Suprapubic skin (tissue), 4 donors: ENCODE measurements at regions not wholly inside any gene's neighbourhood (a gene's known extent, or its start where the extent isn't known, plus 50 kb on each side); places are given as distances from the start of the nearest gene placed in this dataset.

Source experiments
- DNase-seq, 2 donors: peaks; one replicate each; pipeline ENCODE4 v3.0.0-alpha.2; 2019; ENCODE audit warnings: low spot score in 2 of 2
- H3K27ac ChIP-seq: fragments of 200-600 bp; sonication (generic); one replicate; pipeline ENCODE4 v1.5.1; 2019
- H3K27me3 ChIP-seq: fragments of 200-600 bp; sonication (generic); one replicate; pipeline ENCODE4 v1.5.1; 2019
- H3K36me3 ChIP-seq: fragments of 200-600 bp; sonication (generic); one replicate; pipeline ENCODE4 v1.5.1; 2019
- H3K4me1 ChIP-seq: fragments of 200-600 bp; sonication (generic); one replicate; pipeline ENCODE4 v1.5.1; 2019
- H3K4me3 ChIP-seq: fragments of 200-600 bp; sonication (generic); one replicate; pipeline ENCODE4 v1.5.1; 2019; ENCODE audit warnings: mild to moderate bottlenecking
- H3K9me3 ChIP-seq: fragments of 200-600 bp; sonication (generic); one replicate; pipeline ENCODE4 v1.5.1; 2019
- CTCF ChIP-seq, 2 donors: fragments of 200-600 bp in 1 of 2; fragments of 450-650 bp in 1 of 2; sonication (generic) in 1 of 2; IDR thresholded peaks; one replicate each; pipeline ENCODE4 v1.5.1; 2016 to 2019; ENCODE audit warnings: antibody characterized with exemption in 2 of 2, mild to moderate bottlenecking in 1 of 2, moderate library complexity in 1 of 2
- EP300 ChIP-seq: sonication (generic); formaldehyde crosslinking; IDR thresholded peaks from one replicate; pipeline ENCODE4 v1.6.1; 2017; ENCODE audit warnings: antibody characterized with exemption
- POLR2A ChIP-seq, 2 donors: fragments of 450-650 bp; IDR thresholded peaks; one replicate each; pipeline ENCODE4 v1.6.1; 2017; ENCODE audit warnings: antibody characterized with exemption in 2 of 2, mild to moderate bottlenecking in 2 of 2, moderate library complexity in 2 of 2
- POLR2AphosphoS5 ChIP-seq, 3 donors: sonication (generic); formaldehyde crosslinking; IDR thresholded peaks; one replicate each; pipeline ENCODE4 v1.6.1; 2017; ENCODE audit warnings: antibody characterized with exemption in 3 of 3
- WGBS: methylation state at CpG from one replicate; pipeline ENCODE4 v1.1.5; 2018; 5-methylcytosine and 5-hydroxymethylcytosine counted together

GRCh38 chr15:92277776-92278175 lies 115.9 kb upstream of the ST8SIA2 start:
- no peak overlapping the region for H3K4me3 ChIP-seq
- H3K4me1 ChIP-seq: no peaks in the 10 kb centered on the region
- no peaks in the 10 kb centered on the region for H3K36me3 ChIP-seq
- no peak for TF ChIP-seq POLR2AphosphoS5 (IDR thresholded peaks at IDR 0.05)
- no peak for TF ChIP-seq CTCF (IDR thresholded peaks at IDR 0.05)
- TF ChIP-seq POLR2A (IDR thresholded peaks at IDR 0.05): no peak
- no peak for TF ChIP-seq EP300
- no peak for DNase-seq
- WGBS: no CpG with 5 or more reads among the region's 1 CpG
- peaks cover 1% of the 10 kb centered on the region for H3K27me3 ChIP-seq
- no peak overlapping the region for H3K27ac ChIP-seq
- H3K9me3 ChIP-seq: no peaks in the 10 kb centered on the region

GRCh38 chr15:92283813-92284212 lies 109.9 kb upstream of the ST8SIA2 start:
- Histone ChIP-seq H3K4me1 (no peaks in the 10 kb centered on the region), H3K36me3 (no peaks in the 10 kb centered on the region), H3K4me3 (no peak overlapping the region), H3K27me3 (no peaks in the 10 kb centered on the region), H3K27ac (no peak overlapping the region), H3K9me3 (no peaks in the 10 kb centered on the region)
- TF ChIP-seq EP300: no peak
- TF ChIP-seq POLR2A (IDR thresholded peaks at IDR 0.05): no peak
- TF ChIP-seq CTCF (IDR thresholded peaks at IDR 0.05): no peak
- no peak for TF ChIP-seq POLR2AphosphoS5 (IDR thresholded peaks at IDR 0.05)
- DNase-seq: no peak
- WGBS: 63% methylated on average over 2 of the region's 2 CpGs

DNA sequence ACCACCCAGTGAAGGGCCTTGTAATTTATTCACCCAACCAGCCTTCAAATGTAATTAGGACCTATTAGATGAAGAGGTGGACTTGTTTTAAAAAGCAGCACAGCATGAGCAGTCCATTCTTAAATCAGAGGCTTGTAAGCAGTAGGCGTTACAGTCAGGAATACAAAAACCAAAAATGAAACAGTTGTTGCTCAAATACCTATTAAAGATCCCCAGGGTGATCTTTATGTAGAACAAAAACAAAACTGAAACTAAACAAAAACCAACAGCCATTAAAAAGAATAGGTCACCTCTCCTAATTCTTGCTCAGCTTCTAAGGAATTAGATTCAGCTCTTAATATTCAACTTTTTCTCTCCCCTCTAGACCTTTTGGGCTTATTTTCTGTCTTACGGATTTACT lies 104.9 kb upstream of the ST8SIA2 start:
- TF ChIP-seq CTCF (IDR thresholded peaks at IDR 0.05) (no peak), POLR2A (IDR thresholded peaks at IDR 0.05) (no peak), POLR2AphosphoS5 (IDR thresholded peaks at IDR 0.05) (no peak), EP300 (no peak)
- no peaks in the 10 kb centered on the region for H3K4me1 ChIP-seq
- DNase-seq: no peak
- no peaks in the 10 kb centered on the region for H3K9me3 ChIP-seq
- no peaks in the 10 kb centered on the region for H3K36me3 ChIP-seq
- no peak overlapping the region for H3K4me3 ChIP-seq
- H3K27ac ChIP-seq: no peak overlapping the region
- WGBS: 70% methylated on average over 2 of the region's 2 CpGs
- H3K27me3 ChIP-seq: no peaks in the 10 kb centered on the region

DNA sequence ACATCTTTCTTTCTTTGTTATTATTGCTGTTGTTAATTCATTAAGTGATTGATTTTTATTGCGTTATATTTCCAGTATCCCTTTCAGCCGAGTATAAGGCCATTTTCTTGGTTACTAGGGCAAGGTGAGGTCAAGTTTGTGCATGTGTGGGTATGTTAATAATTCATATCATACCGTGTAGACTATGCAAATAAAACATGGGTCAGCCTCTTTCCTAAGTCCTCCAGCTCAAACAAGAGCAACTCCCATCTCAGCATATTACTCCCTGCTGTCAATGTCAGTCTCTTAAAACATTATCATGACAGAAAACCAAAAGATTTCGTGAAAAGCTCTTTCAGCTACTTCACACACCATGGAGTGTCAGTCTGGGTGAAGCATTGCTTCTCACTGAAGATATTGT lies 103.9 kb upstream of the ST8SIA2 start:
- no peak for DNase-seq
- Histone ChIP-seq H3K27me3 (peaks cover 3% of the 10 kb centered on the region), H3K36me3 (no peaks in the 10 kb centered on the region), H3K9me3 (no peaks in the 10 kb centered on the region), H3K4me3 (no peak overlapping the region), H3K27ac (no peak overlapping the region), H3K4me1 (no peaks in the 10 kb centered on the region)
- TF ChIP-seq CTCF (IDR thresholded peaks at IDR 0.05) (no peak), POLR2AphosphoS5 (IDR thresholded peaks at IDR 0.05) (no peak), POLR2A (IDR thresholded peaks at IDR 0.05) (no peak), EP300 (no peak)
- 77% methylated on average over 4 of the region's 4 CpGs for WGBS

DNA sequence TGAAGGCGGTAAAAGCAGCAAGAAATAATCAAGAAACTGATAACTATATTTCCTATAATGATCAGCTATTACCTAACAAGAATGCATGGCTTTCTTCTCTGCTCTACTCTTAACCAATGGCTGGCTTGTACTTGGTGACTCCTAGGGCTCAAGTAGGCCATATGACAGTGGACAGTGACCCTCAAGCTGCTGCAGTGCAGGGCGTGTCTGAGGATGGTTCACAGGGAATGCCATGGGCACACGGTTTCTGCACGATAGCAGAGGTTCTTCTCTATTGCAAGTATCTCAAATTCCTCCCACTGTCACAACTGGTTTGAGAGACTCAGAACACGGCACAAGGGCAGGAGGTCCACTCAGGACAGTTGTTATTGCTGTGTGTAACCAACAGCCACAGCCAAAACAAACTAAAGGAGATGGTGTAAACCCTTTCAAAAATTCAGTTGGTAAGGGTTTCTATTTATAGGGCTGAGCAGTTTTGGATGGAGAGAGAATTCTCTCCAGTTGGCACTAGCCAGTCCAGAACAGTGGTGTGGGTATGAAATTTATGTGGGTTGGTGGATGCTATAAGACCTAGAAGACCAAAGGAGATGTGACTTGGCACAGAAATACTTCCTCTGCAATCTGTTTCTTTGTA lies 103.2 kb upstream of the ST8SIA2 start:
- Histone ChIP-seq H3K27me3 (peaks cover 3% of the 10 kb centered on the region), H3K4me1 (no peaks in the 10 kb centered on the region), H3K27ac (no peak overlapping the region), H3K36me3 (no peaks in the 10 kb centered on the region), H3K4me3 (no peak overlapping the region), H3K9me3 (no peaks in the 10 kb centered on the region)
- no peak for TF ChIP-seq POLR2A (IDR thresholded peaks at IDR 0.05)
- no peak for TF ChIP-seq EP300
- TF ChIP-seq CTCF (IDR thresholded peaks at IDR 0.05): no peak
- no peak for TF ChIP-seq POLR2AphosphoS5 (IDR thresholded peaks at IDR 0.05)
- DNase-seq: no peak
- 81% methylated on average over 5 of the region's 5 CpGs for whole genome bisulfite sequencing
